GM19328 (cell line): ENCODE measurements at regions not wholly inside any gene's neighbourhood (a gene's known extent, or its start where the extent isn't known, plus 50 kb on each side); places are given as distances from the start of the nearest gene placed in this dataset.

ENCODE experiments used
- ATAC-seq: cut with Tn5 transposase; IDR thresholded peaks from one replicate; pipeline ENCODE4 v1.9.1; 2021; ENCODE audit warnings: mild to moderate bottlenecking, moderate library complexity; ENCODE audit not compliant: unreplicated experiment

DNA sequence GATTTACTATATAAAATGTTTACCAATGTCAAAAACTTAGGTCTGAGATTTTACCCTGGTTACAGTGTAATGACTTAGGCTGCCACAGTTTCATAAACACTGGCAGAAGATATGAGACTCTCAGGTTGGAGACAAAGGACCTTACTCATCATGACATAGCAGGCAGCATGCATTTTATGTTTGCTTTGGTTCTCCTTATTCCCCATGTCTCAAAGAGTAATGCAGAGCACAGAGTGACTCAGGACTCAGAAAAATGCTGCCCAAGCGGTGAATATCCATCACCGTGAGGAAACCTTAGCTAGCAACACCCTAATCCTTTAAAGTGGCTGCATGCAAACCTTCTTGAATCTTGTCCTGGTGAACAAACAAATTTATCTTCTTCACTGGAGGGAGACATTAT is 112.1 kb upstream of the EYS start:
- ATAC-seq: no peak

GRCh38 chr6:65818576-65818975 is 111.5 kb upstream of the EYS start:
- ATAC-seq: no peak

- ATAC-seq: no peak
These were observed 110.0 kb upstream of the EYS start for GRCh38 chr6:65816991-65817390.

DNA sequence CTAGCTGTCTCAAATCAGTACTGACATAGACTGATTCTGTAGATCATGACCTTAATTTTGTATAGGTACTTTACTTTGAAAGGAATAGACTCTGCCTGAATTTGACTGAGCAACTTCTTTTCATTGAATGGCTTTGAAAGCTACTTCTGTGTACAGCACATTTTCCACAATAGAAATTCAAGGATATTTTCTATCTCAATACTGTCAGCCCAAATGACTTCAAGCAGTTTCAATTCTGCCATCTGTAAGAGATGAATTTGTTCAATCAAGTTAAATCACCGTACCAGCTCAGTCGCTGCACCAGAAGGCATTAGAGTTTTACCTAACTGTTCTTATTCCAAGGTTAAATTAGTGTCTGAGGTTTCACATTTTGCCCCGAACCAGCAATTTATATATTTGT is 107.0 kb upstream of the EYS start:
- no peak for ATAC-seq

GRCh38 chr6:65803186-65803585 is 96.2 kb upstream of the EYS start:
- no peak for ATAC-seq

GRCh38 chr6:65799389-65799788 is 92.4 kb upstream of the EYS start:
- no peak for ATAC-seq

DNA sequence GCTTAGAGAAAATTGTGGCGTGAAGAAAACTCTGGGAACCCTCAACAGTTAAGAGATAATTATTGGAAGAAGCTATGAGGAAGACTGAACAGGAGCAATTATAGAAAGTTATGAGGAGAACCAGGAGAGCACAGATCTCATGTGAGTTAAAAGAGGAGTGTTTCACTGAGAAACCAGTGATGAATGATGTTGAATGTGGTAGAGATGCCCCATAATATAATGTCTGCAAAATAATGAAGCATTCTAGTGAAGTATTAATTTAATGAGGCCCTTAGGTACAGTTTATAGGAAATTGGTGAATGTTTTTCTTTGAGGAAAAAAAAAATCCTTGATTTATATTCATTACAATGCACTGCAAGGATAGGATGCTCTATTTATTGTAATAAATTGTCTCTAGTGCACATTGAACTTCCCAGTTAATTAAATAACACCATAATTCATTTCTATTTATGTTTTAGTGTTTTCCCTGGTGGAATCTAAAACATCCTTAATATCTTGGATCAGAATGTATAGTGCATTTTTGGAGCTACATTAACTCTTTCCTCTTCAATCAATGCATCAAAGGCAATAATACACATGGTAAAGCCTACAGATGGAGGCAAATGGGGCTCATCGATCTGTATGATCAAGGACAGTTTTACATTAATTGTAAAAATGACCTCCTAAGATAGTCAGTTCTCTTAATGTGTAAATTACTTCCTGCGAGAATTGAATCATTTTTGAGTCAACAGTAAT is 91.4 kb upstream of the EYS start:
- no peak for ATAC-seq

DNA sequence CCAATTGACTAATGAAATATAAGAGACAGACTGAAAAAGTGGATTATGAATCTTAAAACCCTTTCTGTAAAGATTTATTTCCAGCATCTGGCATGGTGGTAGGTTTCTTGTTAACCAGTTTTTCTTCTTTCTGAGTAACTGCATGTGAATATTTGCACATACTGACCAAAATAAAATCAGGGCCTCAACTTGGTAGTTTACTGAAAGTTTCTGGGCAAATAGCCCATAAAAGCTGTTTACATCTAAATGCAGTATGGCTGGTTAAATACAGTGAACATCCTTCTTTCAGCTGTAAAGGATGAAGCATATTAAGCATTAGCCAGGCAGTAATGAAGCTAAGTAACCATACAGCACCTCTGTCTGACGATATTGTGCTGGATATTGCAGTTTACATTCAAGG is 83.6 kb upstream of the EYS start:
- ATAC-seq: no peak

DNA sequence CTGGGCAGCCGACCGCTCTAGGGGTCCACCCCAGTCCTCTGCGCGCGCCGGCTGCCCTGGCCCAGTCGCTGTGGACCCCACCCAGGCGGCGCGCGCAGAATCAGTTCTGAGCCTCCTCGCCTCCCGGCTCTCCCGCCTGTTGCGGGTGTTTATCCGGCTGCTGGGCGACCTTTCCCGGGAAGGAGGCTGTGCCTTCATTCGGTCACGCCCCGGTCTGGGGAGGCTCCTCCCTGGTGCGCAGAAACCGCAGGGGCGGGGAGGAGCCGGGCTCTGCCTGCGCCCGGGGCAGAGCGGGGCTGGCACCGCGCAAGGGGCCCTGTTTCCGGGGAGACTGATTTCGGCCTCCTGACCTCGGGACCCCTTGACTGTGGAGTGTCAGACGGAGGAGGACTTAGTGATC is 80.8 kb upstream of the EYS start:
- ATAC-seq: no peak

DNA sequence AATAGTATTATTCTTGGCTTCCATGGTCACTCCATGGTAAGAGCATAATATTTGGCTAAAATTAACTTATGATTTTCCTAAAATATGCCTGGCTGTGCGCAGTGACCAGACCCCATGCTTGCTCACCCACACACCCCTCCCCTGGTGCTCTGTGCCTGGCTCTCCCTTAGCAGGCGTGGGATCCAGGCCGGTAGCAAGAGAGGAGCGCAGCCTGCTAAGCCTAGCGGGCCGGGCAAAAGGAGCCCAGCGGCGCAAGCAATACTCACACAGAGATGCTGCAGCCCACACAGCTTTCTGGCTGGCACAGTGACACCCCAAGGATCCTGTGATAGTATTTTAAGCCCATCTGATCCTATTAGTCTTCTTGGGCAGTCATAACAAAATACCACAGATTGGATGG is 79.8 kb upstream of the EYS start:
- no peak for ATAC-seq

GRCh38 chr6:65780691-65781090 is 73.7 kb upstream of the EYS start:
- ATAC-seq: no peak

GRCh38 chr6:65776332-65776731 is 69.3 kb upstream of the EYS start:
- no peak for ATAC-seq

- ATAC-seq: no peak
These were observed 64.9 kb upstream of the EYS start for GRCh38 chr6:65771946-65772345.

DNA sequence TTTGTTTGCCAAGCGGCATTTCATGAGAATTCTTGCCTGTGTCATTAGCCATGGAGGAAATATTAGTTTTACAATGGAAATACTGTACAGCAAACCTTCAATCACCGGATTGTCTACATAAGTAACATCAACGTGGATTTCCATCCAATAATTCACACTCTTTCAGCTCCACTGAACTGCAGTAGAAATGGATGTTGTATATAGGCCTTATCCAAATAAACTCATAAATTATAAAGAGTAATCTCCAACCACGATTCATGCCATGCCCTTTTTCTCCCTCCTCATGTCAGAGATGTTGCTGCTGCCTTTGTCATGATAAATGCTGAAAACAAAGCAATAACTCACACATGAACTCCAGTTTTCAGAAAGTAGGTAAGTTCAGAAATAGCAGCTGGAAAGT is 54.9 kb upstream of the EYS start:
- ATAC-seq: no peak

GRCh38 chr6:65760285-65760684 is 53.3 kb upstream of the EYS start:
- no peak for ATAC-seq
